HG03442 (cell line): ENCODE measurements at regions not wholly inside any gene's neighbourhood (a gene's known extent, or its start where the extent isn't known, plus 50 kb on each side); places are given as distances from the start of the nearest gene placed in this dataset.

Experiments
- ATAC-seq: cut with Tn5 transposase; IDR thresholded peaks from one replicate; pipeline ENCODE4 v1.9.1; 2021; ENCODE audit warnings: mild to moderate bottlenecking, moderate library complexity; ENCODE audit not compliant: unreplicated experiment

DNA sequence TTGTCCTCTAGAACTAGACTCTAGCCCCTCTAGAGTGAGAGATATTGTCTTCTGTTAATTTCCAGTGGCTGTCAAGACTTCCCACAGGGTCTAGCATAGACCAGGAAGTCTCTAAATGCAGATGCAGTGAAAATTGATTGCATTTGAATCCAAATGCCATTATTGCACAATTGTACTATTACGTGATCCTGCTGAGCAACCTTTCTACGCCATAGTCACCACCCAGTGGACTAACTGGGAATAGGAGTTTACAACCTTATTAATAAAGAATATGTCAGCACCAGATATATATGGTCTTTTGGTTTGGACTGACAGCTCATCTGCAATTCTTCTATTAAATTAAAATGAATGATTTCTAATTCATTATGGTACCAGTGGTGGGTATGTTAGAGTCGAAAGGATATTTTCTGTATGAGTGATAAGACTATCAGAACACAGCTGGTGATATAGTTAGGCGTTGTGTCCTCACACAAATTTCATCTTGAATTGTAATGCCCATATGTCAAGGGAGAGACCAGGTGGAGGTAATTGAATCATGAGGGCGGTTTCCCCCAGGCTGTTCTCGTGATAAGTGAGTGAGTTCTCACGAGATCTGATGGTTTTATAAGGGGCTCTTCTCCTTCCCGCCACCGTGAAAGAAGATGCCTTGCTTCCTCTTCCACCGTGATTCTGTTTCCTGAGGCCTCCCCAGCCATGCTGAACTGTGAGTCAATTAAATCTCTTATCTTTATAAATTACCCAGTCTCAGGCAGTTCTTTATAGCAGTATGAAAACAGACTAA lies 138.9 kb upstream of the CA10 start:
- no peak for ATAC-seq

- no peak for ATAC-seq
Measured at GRCh38 chr17:52294301-52294700, 135.8 kb upstream of the CA10 start.

DNA sequence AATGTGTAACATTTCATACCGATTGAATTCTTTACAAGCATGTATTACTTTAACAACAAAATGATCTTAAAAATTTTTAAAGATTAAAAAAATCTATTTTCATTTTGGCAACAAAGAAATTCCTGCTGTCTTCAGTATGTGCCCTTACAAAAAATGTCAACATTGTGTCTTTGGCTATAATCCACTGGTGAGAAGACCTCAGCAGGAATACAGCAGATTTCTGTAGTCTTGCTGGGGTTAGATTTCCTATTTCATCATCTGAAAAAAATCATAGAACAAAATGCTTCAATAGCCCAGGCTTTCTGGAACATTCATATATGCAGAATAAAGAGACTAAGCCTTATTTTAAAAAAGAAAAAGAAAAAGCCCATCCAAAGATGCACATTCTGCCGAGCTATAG lies 129.1 kb upstream of the CA10 start:
- no peak for ATAC-seq

GRCh38 chr17:52283872-52284271 lies 125.4 kb upstream of the CA10 start:
- ATAC-seq = no peak

DNA sequence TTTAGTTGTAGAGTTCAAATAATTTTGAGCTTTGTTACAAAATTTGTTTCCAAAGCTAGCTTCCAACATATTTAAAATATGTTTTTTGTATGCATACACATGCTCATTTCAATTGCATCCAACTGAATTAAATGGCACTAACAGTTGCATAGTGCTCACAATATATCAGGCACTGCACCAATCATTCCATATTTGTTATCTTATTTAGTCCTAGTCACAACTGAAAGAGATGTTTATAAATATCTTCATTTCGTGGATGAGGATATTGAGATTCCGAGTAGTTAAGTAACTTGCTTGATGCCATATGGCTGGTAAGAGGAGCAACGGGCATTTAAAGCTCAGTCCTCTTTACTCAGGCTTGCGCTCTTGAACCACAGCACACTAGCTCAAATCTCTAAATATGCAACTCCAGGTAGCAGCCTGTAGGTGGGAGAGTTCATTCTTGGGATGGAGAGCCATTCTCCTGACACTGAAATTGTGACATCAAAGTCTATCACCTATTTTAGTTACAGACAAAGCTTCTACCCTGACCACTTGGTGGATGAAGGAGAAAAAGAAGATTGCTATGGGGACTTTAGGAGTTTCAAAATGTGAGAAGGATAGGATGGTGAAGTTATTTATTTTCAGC lies 118.0 kb upstream of the CA10 start:
- ATAC-seq = no peak

GRCh38 chr17:52271781-52272180 lies 113.3 kb upstream of the CA10 start:
- ATAC-seq = no peak

DNA sequence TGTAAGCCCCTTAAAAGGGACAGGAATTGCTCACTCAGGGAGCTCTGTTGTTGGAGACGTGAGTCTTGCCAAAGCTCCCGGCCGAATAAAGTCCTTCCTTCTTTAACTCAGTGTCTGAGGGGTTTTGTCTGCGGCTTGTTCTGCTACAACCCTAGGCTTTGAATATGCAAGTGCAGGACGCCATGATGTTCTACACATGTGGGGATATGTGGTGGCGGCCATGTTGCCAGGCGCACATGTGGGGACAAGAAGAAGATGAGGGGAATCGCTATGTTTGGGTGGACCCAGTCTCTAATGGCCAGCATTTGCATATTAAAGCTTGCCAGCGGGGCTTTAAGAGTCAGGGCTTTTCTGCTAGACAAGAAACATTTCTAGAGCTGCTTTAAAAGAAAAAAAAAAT lies 96.8 kb upstream of the CA10 start:
- no peak for ATAC-seq

DNA sequence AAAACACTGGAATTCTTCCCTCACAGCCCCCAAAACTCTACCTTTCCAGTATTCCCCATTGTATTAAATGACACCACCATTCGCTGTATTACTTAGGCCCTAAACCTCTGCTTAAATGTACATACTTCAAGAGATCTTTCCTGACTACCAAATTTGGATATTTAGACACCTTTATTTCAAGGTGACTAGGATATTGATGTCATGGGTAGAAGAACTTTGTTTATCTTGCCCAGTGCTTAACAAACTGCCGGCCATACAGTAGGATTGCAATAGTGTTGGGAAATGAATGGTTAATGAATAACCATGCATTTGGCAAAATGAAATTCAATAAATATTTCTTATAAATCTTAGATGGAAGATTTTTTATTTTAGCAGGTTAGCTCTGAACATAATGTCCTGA lies 86.2 kb upstream of the CA10 start:
- no peak for ATAC-seq

- ATAC-seq = no peak
Measured at GRCh38 chr17:52242268-52242667, 83.8 kb upstream of the CA10 start.

- no peak for ATAC-seq
Measured at GRCh38 chr17:52237151-52237550, 78.6 kb upstream of the CA10 start.

GRCh38 chr17:52235516-52235915 lies 77.0 kb upstream of the CA10 start:
- no peak for ATAC-seq

DNA sequence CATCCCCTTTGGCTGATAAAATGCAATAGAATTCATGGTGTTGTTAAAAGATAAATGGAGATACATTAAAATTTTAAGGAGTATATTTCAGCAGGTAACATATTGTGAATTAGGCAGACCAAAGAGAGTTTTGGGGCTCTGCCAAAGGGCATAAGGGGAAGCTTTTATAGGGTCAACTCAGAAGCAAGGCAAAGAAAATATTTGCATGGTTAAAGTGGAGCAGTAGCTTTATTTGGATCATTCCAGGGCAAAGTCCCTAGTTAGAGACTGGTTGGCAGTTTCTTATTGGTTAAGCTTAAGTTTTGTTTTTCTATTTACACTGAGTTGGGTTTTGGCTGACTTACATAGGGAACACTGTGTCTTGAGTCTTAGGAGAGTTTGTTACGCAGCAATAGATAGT lies 75.1 kb upstream of the CA10 start:
- ATAC-seq = no peak

DNA sequence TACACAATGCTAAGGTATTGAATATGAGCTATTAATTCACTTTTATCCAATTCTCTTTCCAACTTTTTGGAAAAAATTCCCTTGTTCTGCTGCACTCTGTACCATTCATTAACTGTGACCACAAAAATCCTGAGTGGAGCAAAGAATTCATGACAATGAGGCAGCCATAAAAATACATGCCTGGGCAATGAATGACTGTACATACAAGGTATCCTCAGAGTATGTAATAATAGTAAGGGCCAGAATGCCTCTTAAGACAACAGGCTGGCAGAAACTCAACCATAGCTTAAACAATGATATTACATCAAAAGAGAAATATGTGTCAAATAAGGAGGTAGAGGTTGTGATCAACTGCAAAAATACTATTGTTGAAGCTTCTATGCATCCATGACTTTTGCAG lies 74.7 kb upstream of the CA10 start:
- no peak for ATAC-seq

DNA sequence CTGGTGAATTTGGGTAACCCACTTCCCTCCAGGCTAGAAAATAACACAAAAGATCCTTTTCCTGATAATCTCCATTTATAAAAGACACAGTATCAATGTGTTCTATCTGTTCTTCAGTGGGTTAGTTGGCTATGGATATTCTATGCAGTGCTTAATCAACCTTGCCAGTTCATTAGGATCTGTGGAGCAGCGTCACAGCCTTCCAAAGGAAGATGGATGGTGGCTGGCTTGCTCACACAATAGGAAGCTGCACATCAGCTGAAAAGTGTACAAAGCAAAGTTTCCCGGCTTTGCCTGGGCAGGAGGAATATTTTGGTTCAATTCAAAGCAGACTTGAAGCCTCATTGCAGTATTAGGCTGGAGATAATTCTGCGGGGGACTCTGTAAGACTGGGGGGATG lies 70.3 kb upstream of the CA10 start:
- no peak for ATAC-seq

DNA sequence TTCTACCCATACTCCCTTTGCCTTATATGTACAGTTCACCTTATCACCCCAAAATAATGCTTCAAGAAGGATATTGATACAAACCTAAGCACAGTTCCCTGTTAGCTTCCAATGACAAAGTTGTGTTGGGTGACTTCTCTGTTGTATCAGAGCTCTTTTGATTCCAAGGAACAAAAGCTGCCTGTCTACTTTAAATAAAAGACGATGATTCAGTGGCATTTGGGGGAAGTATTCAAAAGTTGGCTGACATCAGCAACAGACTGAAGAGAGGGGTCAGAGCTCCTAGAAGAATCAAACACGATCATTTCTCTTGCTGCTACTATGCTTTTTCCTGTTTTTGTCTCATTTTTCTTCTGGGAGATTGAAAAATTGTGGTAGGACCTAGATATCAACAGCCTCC lies 69.4 kb upstream of the CA10 start:
- ATAC-seq = no peak

- no peak for ATAC-seq
Measured at GRCh38 chr17:52213451-52213850, 54.9 kb upstream of the CA10 start.

DNA sequence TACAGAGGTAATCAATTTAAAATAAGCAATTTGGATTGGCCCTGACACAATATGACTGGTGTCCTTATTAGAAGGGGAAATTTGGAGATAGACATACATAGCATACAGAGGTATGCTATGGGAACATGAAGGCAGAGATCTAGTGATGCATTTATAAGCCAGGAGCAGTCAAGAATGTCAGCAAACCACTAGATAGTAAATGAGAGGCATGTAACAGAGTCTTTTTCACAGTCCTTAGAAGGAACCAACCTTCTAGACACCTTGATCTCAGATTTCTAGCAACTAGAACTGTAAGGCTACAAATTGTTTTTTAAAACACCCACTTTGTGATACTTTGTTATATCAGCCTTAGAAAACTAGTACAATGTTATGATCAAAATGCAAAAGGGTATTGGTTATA lies 54.3 kb upstream of the CA10 start:
- ATAC-seq = no peak

GRCh38 chr17:52209507-52209906 lies 51.0 kb upstream of the CA10 start:
- no peak for ATAC-seq
